Heart right ventricle (tissue), 16 donors: ENCODE measurements at regions not wholly inside any gene's neighbourhood (a gene's known extent, or its start where the extent isn't known, plus 50 kb on each side); places are given as distances from the start of the nearest gene placed in this dataset.
"Not testable (repeated sequence)": the region's sequence is repeated elsewhere in the genome, so short reads cannot be mapped to it uniquely, and the experiment has no call there.

Source experiments
- ATAC-seq, 8 donors: fragments of 200-7000 bp; cut with Tn5 transposase; one replicate each; pipeline ENCODE4 v1.9.1; 2020; ENCODE audit warnings: mild to moderate bottlenecking in 8 of 8, moderate library complexity in 8 of 8, moderate number of reproducible peaks in 1 of 8
- DNase-seq, 2 donors: peaks; one replicate each; pipeline ENCODE4 v3.0.0-alpha.2; 2020
- H3K27ac ChIP-seq, 10 donors: fragments of 200-600 bp; sonication (generic) in 2 of 10; one replicate each; pipeline versions ENCODE4 v1.5.0 to v1.8.0; 2020 to 2022; ENCODE audit warnings: mild to moderate bottlenecking in 3 of 10
- H3K27me3 ChIP-seq, 7 donors: fragments of 200-600 bp; one replicate each; pipeline ENCODE4 v1.8.0; 2021 to 2022; ENCODE audit warnings: mild to moderate bottlenecking in 2 of 7
- H3K36me3 ChIP-seq, 9 donors: fragments of 200-600 bp; sonication (generic) in 1 of 9; one replicate each; pipeline versions ENCODE4 v1.5.0 to v1.8.0; 2020 to 2022; ENCODE audit warnings: mild to moderate bottlenecking in 2 of 9
- H3K4me1 ChIP-seq, 9 donors: fragments of 200-600 bp; sonication (generic) in 1 of 9; one replicate each; pipeline versions ENCODE4 v1.5.0 to v1.8.0; 2020 to 2022; ENCODE audit warnings: mild to moderate bottlenecking in 4 of 9
- H3K4me3 ChIP-seq, 10 donors: fragments of 200-600 bp; sonication (generic) in 2 of 10; one replicate each; pipeline versions ENCODE4 v1.5.0 to v1.8.0; 2020 to 2022; ENCODE audit warnings: mild to moderate bottlenecking in 7 of 10, moderate library complexity in 2 of 10
- H3K9me3 ChIP-seq, 11 donors: fragments of 200-600 bp in 10 of 11; sonication (generic) in 2 of 11; one replicate each; pipeline versions ENCODE4 v1.5.0 to v1.8.0; 2013 to 2022; ENCODE audit warnings: mild to moderate bottlenecking in 2 of 11, control low read depth in 1 of 11, moderate library complexity in 1 of 11
- WGBS, 2 donors: extraction: QIAGEN DNeasy Blood & Tissue Kit; methylation state at CpG; one replicate each; pipeline ENCODE4 v1.1.7; 2013; ENCODE audit warnings: inconsistent platforms in 1 of 2; 5-methylcytosine and 5-hydroxymethylcytosine counted together
- intact Hi-C, 10 donors: fragments of 100-400 bp; cut with DNase I; formaldehyde crosslinking; loops; one replicate each; pipeline versions ENCODE4 v1.11.1 to v1.14.2; 2022
- TF ChIP-seq, protein P1 (sequence below), 9 donors: fragments of 200-600 bp; sonication (generic) in 2 of 9; IDR thresholded peaks; one replicate each; pipeline versions ENCODE4 v1.5.0 to v1.8.0; 2021 to 2022; ENCODE audit warnings: antibody characterized with exemption in 9 of 9, mild to moderate bottlenecking in 5 of 9, moderate library complexity in 1 of 9
- donor health status: Arrhythmogenic right ventricular cardiomyopathy.
- donor health status: ischemic (EF 13 %, LVEDD 7.1; RV severe dilation, severe dysfunction).
- donor health status: healthy with polysubstance abuse.
- donor health status: DM: no; HTN: yes; CAD: no.
- donor health status: DM: no; HTN: no; CAD: no.
- donor health status: ischemic (EF 25% LVEDD 6.9; RV normal size, moderate dysfunction).
- donor health status: ischemic (EF 25% LVEDD 5.7; RV mildly dilated, moderate dysfunction).
- donor health status: healthy.
- donor health status: DM: yes; HTN: yes; CAD: no.
- donor health status: Ischemic cardiomyopathy.
- donor health status: ischemic (EF 35%, LVEDD 5.7; RV mildly dilated, moderate dysfunction).
- donor health status: nonischemic (EF 11% LVEDD 7.7; RV severe dilation, severe dysfunction).
- donor health status: DM: yes; HTN: yes; CAD: no.
- donor health status: PGD.
- donor health status: ischemic (EF 29% LVEDD 5.4; RV normal size, mild dysfunction).
- donor health status: nonischemic (EF 23%, LVEDD 6.1; RV moderate dilation, normal function).

DNA sequence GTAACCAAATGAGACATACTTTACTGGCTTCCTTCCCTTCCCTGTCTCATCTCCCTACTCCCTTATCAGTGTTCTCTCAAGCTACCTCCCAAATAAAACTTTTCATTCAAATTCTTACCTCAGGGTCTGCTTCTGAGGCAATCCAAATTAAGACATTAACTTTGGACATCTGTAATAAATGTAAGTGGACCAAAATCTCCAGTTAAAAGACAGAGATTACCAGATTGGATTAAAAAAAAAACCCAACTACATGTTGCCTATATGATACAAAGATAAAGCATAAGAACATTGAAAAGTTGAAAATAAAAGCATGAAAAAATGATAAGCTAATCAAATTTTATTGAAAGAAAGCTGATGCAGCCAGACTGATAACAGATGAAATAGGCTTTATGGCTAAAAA lies 58.8 kb upstream of the ST3GAL5 start:
- Histone ChIP-seq H3K27me3 (peaks cover 0 to 6% (median 0%) of the 10 kb centered on the region in 7 donors), H3K9me3 (peaks cover 0 to 33% (median 11%) of the 10 kb centered on the region in 11 donors), H3K4me3 (no peak overlapping the region), H3K4me1 (peaks cover 0 to 12% (median 9%) of the 10 kb centered on the region in 9 donors), H3K27ac (no peak overlapping the region), H3K36me3 (no peaks in the 10 kb centered on the region)
- DNase-seq (no peak), ATAC-seq (no peak)
- intact Hi-C loops, result no loop called here
- TF ChIP-seq, protein P1, sequence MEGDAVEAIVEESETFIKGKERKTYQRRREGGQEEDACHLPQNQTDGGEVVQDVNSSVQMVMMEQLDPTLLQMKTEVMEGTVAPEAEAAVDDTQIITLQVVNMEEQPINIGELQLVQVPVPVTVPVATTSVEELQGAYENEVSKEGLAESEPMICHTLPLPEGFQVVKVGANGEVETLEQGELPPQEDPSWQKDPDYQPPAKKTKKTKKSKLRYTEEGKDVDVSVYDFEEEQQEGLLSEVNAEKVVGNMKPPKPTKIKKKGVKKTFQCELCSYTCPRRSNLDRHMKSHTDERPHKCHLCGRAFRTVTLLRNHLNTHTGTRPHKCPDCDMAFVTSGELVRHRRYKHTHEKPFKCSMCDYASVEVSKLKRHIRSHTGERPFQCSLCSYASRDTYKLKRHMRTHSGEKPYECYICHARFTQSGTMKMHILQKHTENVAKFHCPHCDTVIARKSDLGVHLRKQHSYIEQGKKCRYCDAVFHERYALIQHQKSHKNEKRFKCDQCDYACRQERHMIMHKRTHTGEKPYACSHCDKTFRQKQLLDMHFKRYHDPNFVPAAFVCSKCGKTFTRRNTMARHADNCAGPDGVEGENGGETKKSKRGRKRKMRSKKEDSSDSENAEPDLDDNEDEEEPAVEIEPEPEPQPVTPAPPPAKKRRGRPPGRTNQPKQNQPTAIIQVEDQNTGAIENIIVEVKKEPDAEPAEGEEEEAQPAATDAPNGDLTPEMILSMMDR (IDR thresholded peaks at IDR 0.05), result no peak

DNA sequence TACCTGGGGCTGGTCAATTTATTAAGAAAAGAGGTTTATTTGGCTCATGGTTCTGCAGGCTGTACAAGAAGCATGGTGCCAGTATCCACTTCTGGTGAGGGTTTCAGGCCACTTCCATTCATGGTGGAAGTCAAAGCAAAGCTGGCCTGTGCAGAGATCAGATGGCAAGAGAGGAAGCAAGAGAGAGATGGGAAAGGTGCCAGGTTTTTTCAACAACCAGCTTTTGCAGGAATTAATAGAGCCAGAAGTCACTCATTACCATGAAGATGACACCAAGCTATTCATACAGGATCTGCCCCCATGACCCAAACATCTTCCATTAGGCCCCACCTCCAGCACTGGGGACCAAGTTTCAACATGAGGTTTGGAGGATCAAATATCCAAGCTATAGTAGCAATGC lies 56.8 kb upstream of the ST3GAL5 start:
- peaks cover 0 to 12% (median 4%) of the 10 kb centered on the region in 9 donors for H3K4me1 ChIP-seq
- TF ChIP-seq, protein P1 (IDR thresholded peaks at IDR 0.05), result no peak
- H3K9me3 ChIP-seq, result peaks cover 0 to 49% (median 17%) of the 10 kb centered on the region in 11 donors
- H3K27ac ChIP-seq, result no peak overlapping the region
- H3K4me3 ChIP-seq, result no peak overlapping the region
- DNase-seq (no peak), ATAC-seq (no peak)
- H3K27me3 ChIP-seq, result peaks cover 0 to 4% (median 0%) of the 10 kb centered on the region in 7 donors
- intact Hi-C loops, result no loop called here
- no peaks in the 10 kb centered on the region for H3K36me3 ChIP-seq

DNA sequence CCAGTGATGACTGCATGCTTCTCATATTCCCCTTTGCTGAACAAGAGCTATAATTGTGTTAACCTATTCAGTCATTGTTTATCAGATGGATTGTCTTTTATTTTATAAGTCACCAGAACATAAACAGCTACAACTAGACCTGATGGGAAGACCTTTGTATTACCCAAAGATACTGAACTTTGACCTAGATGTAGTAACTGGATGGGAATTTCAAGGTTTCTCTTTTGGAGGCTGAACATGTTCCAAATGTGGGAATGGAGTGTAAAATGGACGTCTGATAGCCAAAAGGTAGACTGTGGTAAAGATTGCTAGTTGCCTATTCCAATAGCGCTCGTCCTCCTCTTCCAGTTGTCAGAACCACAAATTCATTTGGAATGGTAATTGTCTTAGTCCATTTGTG lies 56.4 kb upstream of the ST3GAL5 start:
- 91 to 92% methylated on average over 3 of the region's 3 CpGs for WGBS, 2 donors
- H3K27me3 ChIP-seq, result no peaks in the 10 kb centered on the region
- no peak overlapping the region for H3K4me3 ChIP-seq
- no peak overlapping the region for H3K27ac ChIP-seq
- H3K36me3 ChIP-seq, result no peaks in the 10 kb centered on the region
- TF ChIP-seq, protein P1 (IDR thresholded peaks at IDR 0.05), result no peak
- H3K4me1 ChIP-seq, result peaks cover 0 to 12% (median 4%) of the 10 kb centered on the region in 9 donors
- peaks cover 0 to 49% (median 17%) of the 10 kb centered on the region in 11 donors for H3K9me3 ChIP-seq
- no peak for DNase-seq
- no peak for ATAC-seq
- intact Hi-C loops, result no loop called here

DNA sequence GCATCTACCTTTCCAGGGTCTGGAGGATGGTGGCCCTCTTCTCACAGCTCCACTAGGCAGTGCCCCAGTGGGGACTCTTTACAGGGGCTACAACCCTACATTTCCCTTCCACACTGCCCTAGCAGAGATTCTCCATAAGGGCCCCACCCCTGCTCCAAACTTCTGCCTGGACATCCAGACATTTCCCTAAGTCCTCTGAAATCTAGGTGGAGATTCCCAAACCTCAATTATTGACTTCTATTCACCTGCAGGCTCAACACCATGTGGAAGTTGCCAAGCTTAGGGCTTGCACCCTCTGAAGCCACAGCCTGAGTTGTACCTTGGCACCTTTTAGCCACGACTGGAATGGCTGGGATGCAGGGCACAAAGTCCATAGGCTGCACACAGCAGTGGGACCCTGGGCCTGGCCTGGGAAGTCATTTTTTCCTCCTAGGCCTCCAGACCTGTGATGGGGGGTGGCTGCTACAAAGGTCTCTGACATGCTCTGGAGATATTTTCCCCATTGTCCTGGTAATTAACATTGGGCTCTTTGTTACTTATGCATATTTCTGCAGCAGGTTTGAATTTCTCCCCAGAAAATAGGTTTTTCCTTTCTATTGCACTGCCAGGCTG lies 53.7 kb upstream of the ST3GAL5 start:
- ATAC-seq (no peak), DNase-seq (no peak)
- Histone ChIP-seq H3K36me3 (no peaks in the 10 kb centered on the region), H3K27ac (no peak overlapping the region), H3K27me3 (no peaks in the 10 kb centered on the region), H3K4me3 (no peak overlapping the region), H3K9me3 (peaks cover 0 to 44% (median 13%) of the 10 kb centered on the region in 11 donors), H3K4me1 (no peaks in the 10 kb centered on the region)
- 81 to 88% methylated on average over 1 of the region's 1 CpG for WGBS, 2 donors
- TF ChIP-seq, protein P1 (IDR thresholded peaks at IDR 0.05), result no peak
- intact Hi-C loops, result no loop called here

GRCh38 chr2:85941490-85941889 lies 52.7 kb upstream of the ST3GAL5 start:
- ATAC-seq, H3K36me3 ChIP-seq, H3K27ac ChIP-seq, intact Hi-C loops, H3K27me3 ChIP-seq, H3K4me3 ChIP-seq, H3K4me1 ChIP-seq, DNase-seq: not testable (repeated sequence)
- 82 to 88% methylated on average over 2 of the region's 2 CpGs for WGBS, 2 donors
- peaks cover 0 to 34% (median 13%) of the 10 kb centered on the region in 11 donors for H3K9me3 ChIP-seq
